HepG2 (cell line): ENCODE measurements at regions not wholly inside any gene's neighbourhood (a gene's known extent, or its start where the extent isn't known, plus 50 kb on each side); places are given as distances from the start of the nearest gene placed in this dataset.

Source experiments
- ATAC-seq: fragments of 200-7000 bp; cut with Tn5 transposase; 3 replicates; pipeline ENCODE4 v1.9.1; 2020; ENCODE audit warnings: mild to moderate bottlenecking, moderate library complexity
- BruUV-seq: library from RNA; stranded (reverse); fragments of 400-500 nt; replicated peaks from 2 replicates; lab custom pipeline; 2021; lab: Mats Ljungman, UMichigan
- CTCF ChIA-PET: fragments of 300-600 bp; formaldehyde crosslinking; extraction: SDS; loops from one replicate; lab custom pipeline; 2021; ENCODE audit warnings: low total read pairs, inconsistent platforms, low intra/inter-chr PET ratio; lab: Yijun Ruan, JAX
- POLR2A ChIA-PET: fragments of 350-600 bp; sonication (Branson Sonifier 250); formaldehyde crosslinking; loops from one replicate; lab custom pipeline; 2020; ENCODE audit warnings: antibody characterized with exemption, inconsistent platforms; lab: Yijun Ruan, JAX
- DNase-seq: peaks from one replicate; pipeline ENCODE4 v3.0.0-alpha.2; 2015; ENCODE audit warnings: low spot score
- FAIRE-seq: peaks from 3 replicates; lab custom pipeline; 2011; peaks lifted over from hg19 to GRCh38; lab: Jason Lieb, UNC
- H2AFZ ChIP-seq: one replicate; pipeline ENCODE4 v1.6.1; 2011; ENCODE audit warnings: low read length, inconsistent platforms
- H3K27ac ChIP-seq: fragments of 300-600 bp; 3 replicates; pipeline ENCODE4 v1.8.0; 2011; ENCODE audit warnings: mixed run types, mild to moderate bottlenecking, mixed read lengths, low read length, inconsistent platforms; ENCODE audit not compliant: insufficient read depth; ENCODE audit errors: extremely low read length
- H3K27me3 ChIP-seq, 2 experiments: fragments of 200-600 bp in 1 of 2; 2 replicates in 1 of 2; 3 replicates in 1 of 2; pipeline versions ENCODE4 v1.6.0 to v1.8.0; 2011; ENCODE audit warnings: low read length in 2 of 2, mild to moderate bottlenecking in 2 of 2, moderate library complexity in 2 of 2, inconsistent platforms in 1 of 2; ENCODE audit not compliant: insufficient read depth in 2 of 2, control insufficient read depth in 1 of 2
- H3K36me3 ChIP-seq, 2 experiments: fragments of 200-600 bp in 1 of 2; replicated peaks in 1 of 2; 2 replicates in 1 of 2; 3 replicates in 1 of 2; pipeline versions ENCODE4 v1.5.1 to v1.8.0; 2011; ENCODE audit warnings: low read length in 2 of 2, inconsistent platforms in 1 of 2; ENCODE audit not compliant: insufficient read depth in 2 of 2, control insufficient read depth in 1 of 2
- H3K4me1 ChIP-seq: 2 replicates; pipeline ENCODE4 v1.5.1; 2012; ENCODE audit warnings: low read length, inconsistent platforms; ENCODE audit not compliant: insufficient read depth
- H3K4me2 ChIP-seq: 2 replicates; pipeline ENCODE4 v1.6.0; 2011; ENCODE audit warnings: low read depth, low read length, inconsistent platforms
- H3K4me3 ChIP-seq, 3 experiments: fragments of 200-600 bp in 1 of 3; sonication (generic), shearing (Covaris generic) in 1 of 3; replicated peaks in 1 of 3; 2 replicates each; pipeline ENCODE4 v1.5.1; 2011 to 2016; ENCODE audit warnings: low read length in 3 of 3, inconsistent platforms in 2 of 3, low read depth in 2 of 3, mild to moderate bottlenecking in 2 of 3, control low read depth in 1 of 3, mixed read lengths in 1 of 3; ENCODE audit not compliant: insufficient read depth in 1 of 3
- H3K79me2 ChIP-seq: one replicate; pipeline ENCODE4 v1.6.1; 2011; ENCODE audit warnings: low read length, inconsistent platforms; ENCODE audit not compliant: insufficient read depth
- H3K9ac ChIP-seq: 2 replicates; pipeline ENCODE4 v1.6.0; 2011; ENCODE audit warnings: mild to moderate bottlenecking, low read depth, low read length, inconsistent platforms; ENCODE audit not compliant: insufficient read depth
- H3K9me3 ChIP-seq: 2 replicates; pipeline ENCODE4 v1.5.1; 2012; ENCODE audit warnings: mild to moderate bottlenecking, low read length
- H4K20me1 ChIP-seq: 2 replicates; pipeline ENCODE4 v1.6.0; 2011; ENCODE audit warnings: inconsistent platforms, mild to moderate bottlenecking, low read length, moderate library complexity; ENCODE audit not compliant: insufficient read depth
- EP300 ChIP-seq, 3 experiments: sonication (generic) in 1 of 3; formaldehyde crosslinking in 1 of 3; IDR thresholded peaks; 2 replicates each; pipeline versions ENCODE4 v1.5.1 to v1.6.1; 2011 to 2020; ENCODE audit warnings: low read depth in 2 of 3, low read length in 2 of 3, borderline replicate concordance in 1 of 3, improper control_type of control experiment in 1 of 3, mild to moderate bottlenecking in 1 of 3, missing genetic modification reagents in 1 of 3, moderate library complexity in 1 of 3
- FOSL1 ChIP-seq: sonication (generic); formaldehyde crosslinking; IDR thresholded peaks from 2 replicates; pipeline ENCODE4 v1.9.0; 2021; ENCODE audit warnings: missing genetic modification reagents, borderline replicate concordance
- HNF1A ChIP-seq, 2 experiments: sonication (generic) in 1 of 2; formaldehyde crosslinking in 1 of 2; IDR thresholded peaks; 2 replicates each; pipeline versions ENCODE4 v1.4.0 to v1.6.1; 2016 to 2020; ENCODE audit warnings: borderline replicate concordance in 1 of 2, low read depth in 1 of 2, mild to moderate bottlenecking in 1 of 2, missing genetic modification reagents in 1 of 2
- HNRNPH1 ChIP-seq: fragments of 200-400 bp; formaldehyde crosslinking; optimal IDR thresholded peaks from 2 replicates; pipeline ENCODE3; 2017; ENCODE audit warnings: mild to moderate bottlenecking, low read depth, low read length
- HNRNPUL1 ChIP-seq: fragments of 200-400 bp; formaldehyde crosslinking; IDR thresholded peaks from 2 replicates; pipeline ENCODE4 v1.6.1; 2017; ENCODE audit warnings: low read depth, mild to moderate bottlenecking, low read length, moderate library complexity
- KDM4B ChIP-seq: sonication (generic); formaldehyde crosslinking; IDR thresholded peaks from 2 replicates; pipeline ENCODE4 v1.4.0; 2020; ENCODE audit warnings: missing genetic modification reagents
- MED13 ChIP-seq: sonication (generic); formaldehyde crosslinking; IDR thresholded peaks from 2 replicates; pipeline ENCODE4 v1.5.0; 2020; ENCODE audit warnings: missing genetic modification reagents
- MIER3 ChIP-seq: IDR thresholded peaks from 2 replicates; pipeline ENCODE4 v1.6.1; 2016; ENCODE audit warnings: missing compliant biosample characterization, borderline replicate concordance
- NCOA2 ChIP-seq: sonication (generic); formaldehyde crosslinking; IDR thresholded peaks from 2 replicates; pipeline ENCODE4 v1.8.0; 2022; ENCODE audit warnings: inconsistent platforms
- POLR2AphosphoS2 ChIP-seq: IDR thresholded peaks from 2 replicates; pipeline ENCODE4 v1.6.1; 2011; ENCODE audit warnings: low read depth, low read length, improper control_type of control experiment
- ZNF644 ChIP-seq: IDR thresholded peaks from 2 replicates; pipeline ENCODE4 v1.6.1; 2016; ENCODE audit warnings: low read depth
- ZNF678 ChIP-seq: sonication (generic); formaldehyde crosslinking; IDR thresholded peaks from 2 replicates; pipeline ENCODE4 v1.4.0; 2020; ENCODE audit warnings: mild to moderate bottlenecking, missing genetic modification reagents
- ZNF878 ChIP-seq: sonication (generic); formaldehyde crosslinking; IDR thresholded peaks from 2 replicates; pipeline ENCODE4 v1.8.1; 2023; ENCODE audit warnings: mild to moderate bottlenecking, missing genetic modification reagents, moderate library complexity
- WGBS: methylation state at CpG from one replicate; pipeline ENCODE4 v1.1.6; 2017; ENCODE audit warnings: low lambda C conversion rate; 5-methylcytosine and 5-hydroxymethylcytosine counted together
- in situ Hi-C: cut with HindIII; loops from 2 replicates; pipeline ENCODE4 v1.10.0; 2017; ENCODE audit warnings: low pct_unique_long_range_greater_than_20kb; ENCODE audit not compliant: extremely low pct_ligation_motif_present
- intact Hi-C: fragments of 100-400 bp; cut with micrococcal nuclease; formaldehyde crosslinking; loops from one replicate; pipeline ENCODE4 v1.10.0; 2022; ENCODE audit not compliant: unreplicated experiment
- TF ChIP-seq, protein P1 (sequence below): sonication (generic); formaldehyde crosslinking; IDR thresholded peaks from 2 replicates; pipeline ENCODE4 v1.4.0; 2020; ENCODE audit warnings: mild to moderate bottlenecking, missing genetic modification reagents

GRCh38 chr5:7317751-7318150 lies 78.2 kb upstream of the ADCY2 start:
- no peaks in the 10 kb centered on the region for H4K20me1 ChIP-seq
- WGBS, result 0% methylated on average over 2 of the region's 2 CpGs
- no peaks in the 10 kb centered on the region for H3K4me1 ChIP-seq
- ATAC-seq (no peak), DNase-seq (no peak), FAIRE-seq (no peak)
- ChIA-PET CTCF (no interaction called here), POLR2A (no interaction called here)
- no peak overlapping the region for H3K9ac ChIP-seq
- in situ Hi-C loops (no loop called here), intact Hi-C loops (no loop called here)
- no peak for TF ChIP-seq HNRNPUL1
- no peaks in the 10 kb centered on the region for H3K79me2 ChIP-seq
- no peak overlapping the region for H3K4me3 ChIP-seq
- no peak overlapping the region for H2AFZ ChIP-seq
- H3K36me3 ChIP-seq, result no peaks in the 10 kb centered on the region
- no peaks in the 10 kb centered on the region for H3K27me3 ChIP-seq
- BruUV-seq, result no TSS peak
- no peaks in the 10 kb centered on the region for H3K9me3 ChIP-seq
- H3K4me2 ChIP-seq, result no peak overlapping the region
- H3K27ac ChIP-seq, result no peak overlapping the region

GRCh38 chr5:7320701-7321301 lies 75.1 kb upstream of the ADCY2 start:
- no peaks in the 10 kb centered on the region for H4K20me1 ChIP-seq
- H3K4me3 ChIP-seq, result no peak overlapping the region
- ATAC-seq (no peak), DNase-seq (no peak), FAIRE-seq (no peak)
- H3K4me2 ChIP-seq, result no peak overlapping the region
- 0% methylated on average over 2 of the region's 2 CpGs for WGBS
- no peaks in the 10 kb centered on the region for H3K9me3 ChIP-seq
- H3K27ac ChIP-seq, result no peak overlapping the region
- H3K4me1 ChIP-seq, result no peaks in the 10 kb centered on the region
- BruUV-seq, result no TSS peak
- intact Hi-C loops (no loop called here), in situ Hi-C loops (no loop called here)
- no peaks in the 10 kb centered on the region for H3K36me3 ChIP-seq
- TF ChIP-seq ZNF678 (CRISPR knock-in tag) (no peak), HNRNPH1 (no peak), ZNF878 (CRISPR knock-in tag) (no peak), EP300 (IDR thresholded peaks at IDR 0.05; ENCODE audit: low read depth in 2 of 2, low read length in 2 of 2) (no peak), EP300 (CRISPR knock-in tag; IDR thresholded peaks at IDR 0.05; ENCODE audit: borderline replicate concordance) (no peak), POLR2AphosphoS2 (no peak), HNF1A (IDR thresholded peaks at IDR 0.05; ENCODE audit: low read depth) (no peak), HNF1A (CRISPR knock-in tag; IDR thresholded peaks at IDR 0.05; ENCODE audit: borderline replicate concordance) (no peak), NCOA2 (no peak), MIER3 (CRISPR knock-in tag) (no peak), ZNF644 (CRISPR knock-in tag) (no peak), FOSL1 (CRISPR knock-in tag) (no peak), KDM4B (CRISPR knock-in tag) (no peak), MED13 (CRISPR knock-in tag) (no peak)
- TF ChIP-seq, protein P1, sequence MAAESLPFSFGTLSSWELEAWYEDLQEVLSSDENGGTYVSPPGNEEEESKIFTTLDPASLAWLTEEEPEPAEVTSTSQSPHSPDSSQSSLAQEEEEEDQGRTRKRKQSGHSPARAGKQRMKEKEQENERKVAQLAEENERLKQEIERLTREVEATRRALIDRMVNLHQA, result no peak
- H3K9ac ChIP-seq, result no peak overlapping the region
- H3K27me3 ChIP-seq, result no peaks in the 10 kb centered on the region
- ChIA-PET CTCF (no interaction called here), POLR2A (no interaction called here)
- H3K79me2 ChIP-seq, result no peaks in the 10 kb centered on the region
- H2AFZ ChIP-seq, result no peak overlapping the region
